Skeletal muscle tissue (tissue), 3 donors: ENCODE measurements at regions not wholly inside any gene's neighbourhood (a gene's known extent, or its start where the extent isn't known, plus 50 kb on each side); places are given as distances from the start of the nearest gene placed in this dataset.
"Not testable (repeated sequence)": the region's sequence is repeated elsewhere in the genome, so short reads cannot be mapped to it uniquely, and the experiment has no call there.

ENCODE experiments used
- H3K27ac ChIP-seq: one replicate; pipeline ENCODE4 v1.7.0; 2013; ENCODE audit warnings: mild to moderate bottlenecking, low read depth, low read length, inconsistent platforms
- H3K27me3 ChIP-seq, 3 donors: one replicate each; pipeline ENCODE4 v1.7.0; 2013; ENCODE audit warnings: low read length in 3 of 3; ENCODE audit not compliant: control insufficient read depth in 3 of 3, insufficient read depth in 3 of 3
- H3K36me3 ChIP-seq, 3 donors: one replicate each; pipeline ENCODE4 v1.7.0; 2013; ENCODE audit warnings: low read length in 3 of 3; ENCODE audit not compliant: control insufficient read depth in 3 of 3, insufficient read depth in 3 of 3
- H3K4me1 ChIP-seq, 3 donors: one replicate each; pipeline ENCODE4 v1.7.0; 2013; ENCODE audit warnings: low read length in 3 of 3, mild to moderate bottlenecking in 3 of 3; ENCODE audit not compliant: control insufficient read depth in 3 of 3, insufficient read depth in 3 of 3
- H3K4me3 ChIP-seq, 3 donors: one replicate each; pipeline ENCODE4 v1.7.0; 2013; ENCODE audit warnings: low read length in 3 of 3
- H3K9ac ChIP-seq, 3 donors: one replicate each; pipeline ENCODE4 v1.7.0; 2013; ENCODE audit warnings: low read length in 3 of 3, mild to moderate bottlenecking in 3 of 3, moderate library complexity in 2 of 3, low read depth in 1 of 3
- H3K9me3 ChIP-seq, 3 donors: one replicate each; pipeline ENCODE4 v1.7.0; 2013; ENCODE audit warnings: low read length in 3 of 3; ENCODE audit not compliant: control insufficient read depth in 3 of 3
- donor health status: Osteomylitis.

- no peaks in the 10 kb centered on the region for H3K27me3 ChIP-seq
- H3K27ac ChIP-seq, result no peak overlapping the region
- no peak overlapping the region for H3K9ac ChIP-seq
- no peaks in the 10 kb centered on the region for H3K4me1 ChIP-seq
- H3K36me3 ChIP-seq, result no peaks in the 10 kb centered on the region
- no peaks in the 10 kb centered on the region for H3K9me3 ChIP-seq
- H3K4me3 ChIP-seq, result no peak overlapping the region
Observed at GRCh38 chr2:82233806-82234205, 1929.3 kb upstream of the LRRTM1 start.

DNA sequence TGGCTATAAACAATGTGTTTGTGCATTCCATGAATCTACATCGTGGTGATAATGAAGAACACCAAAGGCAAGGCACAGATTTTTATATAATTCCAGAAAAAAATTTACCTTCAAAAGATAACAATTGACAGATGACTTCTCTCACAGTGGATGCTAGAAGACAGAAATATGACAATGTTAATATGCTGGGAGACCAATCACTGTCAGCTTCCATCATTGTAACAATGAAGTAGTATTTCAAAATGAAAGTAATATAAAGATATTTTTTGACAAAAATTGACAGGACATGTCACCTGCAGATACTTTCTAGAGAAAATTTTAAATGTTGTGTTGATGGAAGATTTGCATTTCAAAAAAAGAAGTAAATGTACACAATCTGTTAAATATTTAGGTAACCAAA is 1925.9 kb upstream of the LRRTM1 start:
- Histone ChIP-seq H3K4me3 (no peak overlapping the region), H3K36me3 (no peaks in the 10 kb centered on the region), H3K27ac (no peak overlapping the region), H3K4me1 (no peaks in the 10 kb centered on the region), H3K27me3 (no peaks in the 10 kb centered on the region), H3K9ac (no peak overlapping the region), H3K9me3 (no peaks in the 10 kb centered on the region)

DNA sequence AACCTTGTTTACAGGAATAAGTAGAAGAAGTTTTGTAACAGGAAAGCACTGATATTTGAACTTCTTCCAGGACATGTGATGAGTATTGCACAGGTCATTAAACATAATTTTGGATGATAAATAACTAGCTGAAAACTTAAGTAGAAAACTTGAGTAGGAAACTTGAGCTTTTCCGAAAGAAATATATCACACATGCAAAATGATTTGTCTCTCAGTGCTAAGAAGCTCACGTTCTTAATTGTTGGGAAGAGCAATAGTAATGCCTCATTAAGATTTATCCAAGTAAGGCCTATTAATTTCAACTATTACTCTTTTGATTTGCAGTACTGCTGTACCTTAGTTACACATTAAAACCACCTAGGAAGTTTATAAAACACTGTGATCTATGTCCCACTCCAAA is 1921.9 kb upstream of the LRRTM1 start:
- H3K9ac ChIP-seq, result no peak overlapping the region
- no peaks in the 10 kb centered on the region for H3K27me3 ChIP-seq
- no peaks in the 10 kb centered on the region for H3K4me1 ChIP-seq
- H3K9me3 ChIP-seq, result no peaks in the 10 kb centered on the region
- no peak overlapping the region for H3K4me3 ChIP-seq
- no peak overlapping the region for H3K27ac ChIP-seq
- H3K36me3 ChIP-seq, result no peaks in the 10 kb centered on the region

DNA sequence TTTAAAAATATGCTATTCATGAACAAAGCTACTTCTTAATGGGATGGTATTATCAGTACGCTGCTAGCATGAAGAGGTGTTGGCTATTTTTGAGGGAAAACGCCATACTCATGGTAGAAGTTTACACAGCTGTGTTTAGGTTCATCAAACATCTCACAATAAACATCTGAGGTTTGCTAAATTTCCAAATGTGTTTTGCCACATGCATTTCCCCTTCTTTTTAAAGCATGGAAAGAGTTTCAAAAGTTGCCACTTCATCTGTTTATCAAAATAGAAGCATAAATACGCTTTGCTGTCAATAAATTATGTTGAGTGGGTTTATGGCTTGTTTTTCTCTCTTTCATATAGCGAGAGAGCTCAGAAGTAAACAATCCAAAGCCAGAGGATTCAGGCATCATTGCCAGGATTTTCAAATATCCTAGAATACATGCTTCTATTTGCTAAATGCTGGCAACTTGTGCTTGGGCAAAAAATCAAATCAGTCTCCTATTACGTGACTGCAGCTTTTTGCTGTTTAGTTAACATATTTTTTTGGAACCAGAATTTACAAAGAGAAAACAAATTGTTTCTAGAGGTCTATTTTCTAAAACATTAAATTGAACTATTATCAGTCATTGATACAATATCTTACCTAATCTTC is 1919.9 kb upstream of the LRRTM1 start:
- Histone ChIP-seq H3K4me1 (no peaks in the 10 kb centered on the region), H3K9me3 (no peaks in the 10 kb centered on the region)

GRCh38 chr2:82215212-82215611 is 1910.7 kb upstream of the LRRTM1 start:
- no peaks in the 10 kb centered on the region for H3K27me3 ChIP-seq
- H3K9me3 ChIP-seq, result peaks cover 0 to 2% (median 0%) of the 10 kb centered on the region in 3 donors
- no peak overlapping the region for H3K4me3 ChIP-seq
- no peaks in the 10 kb centered on the region for H3K36me3 ChIP-seq
- H3K4me1 ChIP-seq, result no peaks in the 10 kb centered on the region
- H3K9ac ChIP-seq, result no peak overlapping the region
- no peak overlapping the region for H3K27ac ChIP-seq

More for the DNA sequence above, 1919.9 kb upstream of the LRRTM1 start:
- Histone ChIP-seq H3K27me3 (no peaks in the 10 kb centered on the region), H3K9ac (no peak overlapping the region), H3K4me3 (no peak overlapping the region), H3K36me3 (no peaks in the 10 kb centered on the region), H3K27ac (no peak overlapping the region)

DNA sequence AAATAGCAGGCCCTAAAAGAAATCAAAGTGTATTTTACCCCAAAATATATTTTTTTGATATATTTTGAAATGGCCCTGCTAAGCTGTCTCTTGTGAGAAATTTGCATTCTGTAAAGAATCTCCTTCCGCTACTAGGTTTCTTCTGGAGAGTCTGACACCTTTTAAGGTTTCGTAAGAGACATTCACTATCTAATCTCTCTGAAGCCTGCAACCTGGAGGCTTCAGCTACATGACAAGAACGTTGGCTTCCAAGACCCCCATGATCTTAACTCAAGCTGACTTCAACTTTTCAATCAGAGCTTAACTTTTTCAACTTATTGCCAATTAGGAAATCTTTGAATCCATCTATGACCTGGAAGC is 1894.9 kb upstream of the LRRTM1 start:
- no peak overlapping the region for H3K27ac ChIP-seq
- no peak overlapping the region for H3K9ac ChIP-seq
- H3K4me1 ChIP-seq, result no peaks in the 10 kb centered on the region
- no peaks in the 10 kb centered on the region for H3K9me3 ChIP-seq
- no peaks in the 10 kb centered on the region for H3K36me3 ChIP-seq
- no peaks in the 10 kb centered on the region for H3K27me3 ChIP-seq
- no peak overlapping the region for H3K4me3 ChIP-seq

GRCh38 chr2:82198809-82199492 is 1894.4 kb upstream of the LRRTM1 start:
- Histone ChIP-seq H3K9me3 (no peaks in the 10 kb centered on the region), H3K9ac (no peak overlapping the region), H3K27ac (no peak overlapping the region), H3K36me3 (no peaks in the 10 kb centered on the region), H3K4me3 (no peak overlapping the region), H3K27me3 (no peaks in the 10 kb centered on the region), H3K4me1 (no peaks in the 10 kb centered on the region)

- Histone ChIP-seq H3K27me3 (no peaks in the 10 kb centered on the region), H3K4me3 (no peak overlapping the region), H3K9ac (no peak overlapping the region), H3K36me3 (no peaks in the 10 kb centered on the region), H3K27ac (no peak overlapping the region), H3K4me1 (no peaks in the 10 kb centered on the region), H3K9me3 (no peaks in the 10 kb centered on the region)
Observed at GRCh38 chr2:82182270-82182669, 1877.7 kb upstream of the LRRTM1 start.

GRCh38 chr2:82175210-82175609 is 1870.7 kb upstream of the LRRTM1 start:
- H3K4me1 ChIP-seq, H3K27me3 ChIP-seq, H3K9me3 ChIP-seq, H3K9ac ChIP-seq, H3K36me3 ChIP-seq, H3K4me3 ChIP-seq, H3K27ac ChIP-seq: not testable (repeated sequence)

DNA sequence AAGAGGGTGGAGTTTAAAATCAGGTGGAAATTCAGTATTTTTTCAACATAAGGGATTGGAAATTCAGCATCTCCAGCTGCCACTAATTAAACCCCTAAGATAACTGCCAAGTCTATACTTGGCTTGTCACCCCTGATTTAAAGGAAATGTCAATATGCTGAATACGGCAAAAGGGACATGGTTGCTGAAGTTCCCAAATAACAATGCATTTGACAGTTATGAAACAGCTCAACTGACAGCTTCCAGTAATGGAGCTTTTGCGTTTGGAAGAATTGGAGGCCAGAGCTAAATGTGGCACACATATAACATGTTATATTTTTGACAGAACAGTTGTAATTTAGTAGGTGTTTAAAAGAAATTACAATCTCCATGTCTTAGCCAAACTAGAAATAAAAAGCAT is 1867.9 kb upstream of the LRRTM1 start:
- Histone ChIP-seq H3K9me3 (no peaks in the 10 kb centered on the region), H3K9ac (no peak overlapping the region), H3K27me3 (no peaks in the 10 kb centered on the region), H3K4me1 (no peaks in the 10 kb centered on the region), H3K4me3 (no peak overlapping the region), H3K36me3 (no peaks in the 10 kb centered on the region), H3K27ac (no peak overlapping the region)
